HG02884 (cell line): ENCODE measurements at regions not wholly inside any gene's neighbourhood (a gene's known extent, or its start where the extent isn't known, plus 50 kb on each side); places are given as distances from the start of the nearest gene placed in this dataset.

Experiments
- ATAC-seq: cut with Tn5 transposase; IDR thresholded peaks from one replicate; pipeline ENCODE4 v1.9.1; 2021; ENCODE audit warnings: mild to moderate bottlenecking, moderate library complexity; ENCODE audit not compliant: unreplicated experiment

- no peak for ATAC-seq
Measured at GRCh38 chr20:60867589-60867988, 384.5 kb upstream of the CDH4 start.

GRCh38 chr20:60868316-60868891, 383.7 kb upstream of the CDH4 start:
- ATAC-seq = no peak

GRCh38 chr20:60869087-60869486, 383.0 kb upstream of the CDH4 start:
- no peak for ATAC-seq

DNA sequence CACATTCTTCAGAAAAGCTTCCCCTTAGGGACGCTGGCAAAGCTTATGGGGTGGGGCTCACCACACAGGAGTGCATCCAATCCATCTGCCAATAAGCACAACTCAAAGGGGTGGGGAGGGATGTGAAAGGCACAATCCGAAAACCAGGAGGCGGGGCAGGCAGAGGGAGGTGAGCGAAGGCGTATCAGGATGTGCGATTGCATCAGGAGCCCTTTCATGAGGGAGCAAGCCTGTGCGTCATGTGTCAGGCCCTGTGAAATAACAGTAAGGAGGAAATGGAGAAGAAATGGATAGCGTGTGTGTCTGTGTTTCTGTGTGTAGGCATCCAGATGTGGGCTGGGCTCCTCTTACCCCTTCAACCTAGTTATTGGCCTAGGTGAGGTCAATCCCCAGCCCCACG, 382.4 kb upstream of the CDH4 start:
- ATAC-seq = no peak

GRCh38 chr20:60870040-60870439, 382.0 kb upstream of the CDH4 start:
- ATAC-seq = no peak

- ATAC-seq = no peak
Measured at GRCh38 chr20:60872224-60872623, 379.8 kb upstream of the CDH4 start.

GRCh38 chr20:60877071-60877857, 374.8 kb upstream of the CDH4 start:
- no peak for ATAC-seq

- no peak for ATAC-seq
Measured at GRCh38 chr20:60882836-60883235, 369.2 kb upstream of the CDH4 start.

GRCh38 chr20:60883496-60883895, 368.6 kb upstream of the CDH4 start:
- ATAC-seq = no peak

GRCh38 chr20:60884277-60884676, 367.8 kb upstream of the CDH4 start:
- no peak for ATAC-seq

DNA sequence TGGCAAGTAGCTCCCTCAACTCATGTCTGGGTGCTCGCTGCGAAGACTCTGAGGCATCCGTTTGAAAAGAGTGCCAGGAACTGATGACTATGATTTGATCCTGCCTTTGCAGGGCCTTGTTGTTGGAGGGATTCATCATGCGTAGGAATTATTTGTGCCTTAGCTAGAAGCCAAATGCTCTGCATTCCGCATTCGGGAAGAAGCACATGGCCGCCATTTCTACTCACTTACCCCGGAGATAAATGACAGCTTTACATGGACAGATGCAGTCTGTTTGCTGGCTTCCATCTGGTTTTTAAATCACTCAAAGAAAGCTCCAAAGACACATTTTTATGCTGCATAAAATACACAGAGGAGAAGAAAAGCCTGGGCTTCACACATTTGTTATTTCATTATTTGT, 363.3 kb upstream of the CDH4 start:
- no peak for ATAC-seq

DNA sequence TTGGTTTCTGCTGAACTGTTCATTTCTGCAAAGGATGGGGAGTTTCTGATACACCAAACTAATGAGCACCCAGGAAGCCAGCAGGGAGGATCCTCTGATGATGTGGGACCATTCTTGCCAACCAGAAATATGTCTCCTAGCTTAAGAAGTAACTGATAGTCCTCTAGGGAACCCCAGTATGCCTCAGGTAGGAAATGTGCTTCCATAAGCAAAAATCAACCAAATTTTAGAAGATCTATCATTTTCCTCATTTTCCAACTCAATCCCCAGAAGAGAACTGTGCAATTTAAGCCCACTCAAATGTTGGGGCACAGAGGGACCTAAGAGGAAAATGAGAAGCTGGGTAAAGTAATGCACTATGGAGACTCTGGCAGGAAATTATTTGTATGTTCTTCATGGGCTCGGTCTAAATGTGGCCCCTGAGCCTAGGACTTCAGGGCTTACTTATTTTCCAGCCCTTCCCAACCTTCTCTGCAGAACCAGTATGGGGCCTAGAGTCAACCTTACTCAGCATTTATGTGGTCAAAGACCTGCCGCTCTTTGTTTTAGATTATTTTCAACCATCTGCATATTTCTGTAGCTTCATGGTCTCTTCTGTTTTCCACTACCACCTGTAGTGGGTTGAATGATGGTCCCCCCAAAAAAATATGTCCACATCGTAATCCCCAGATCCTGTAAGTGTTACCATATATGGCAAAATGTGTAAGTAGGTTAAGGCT, 359.8 kb upstream of the CDH4 start:
- ATAC-seq = no peak

DNA sequence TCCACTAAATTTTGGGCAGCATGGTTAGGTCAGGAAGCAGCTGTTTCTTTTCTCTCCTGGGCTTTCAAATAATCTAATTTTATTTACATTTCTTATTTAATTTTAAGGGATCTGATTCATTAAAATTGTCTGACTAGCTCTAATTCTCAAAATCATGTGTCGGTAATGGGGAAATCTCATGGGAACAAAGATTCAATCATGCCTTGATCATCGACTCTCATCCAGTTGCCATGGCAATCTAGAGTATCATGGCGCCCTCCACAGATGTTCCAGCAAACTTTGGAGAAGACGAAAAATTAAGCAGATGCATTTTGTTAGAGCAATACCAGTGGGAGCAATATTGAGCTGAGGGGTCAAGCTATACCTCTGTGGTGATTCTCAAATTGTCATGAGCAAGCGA, 358.0 kb upstream of the CDH4 start:
- ATAC-seq = no peak

DNA sequence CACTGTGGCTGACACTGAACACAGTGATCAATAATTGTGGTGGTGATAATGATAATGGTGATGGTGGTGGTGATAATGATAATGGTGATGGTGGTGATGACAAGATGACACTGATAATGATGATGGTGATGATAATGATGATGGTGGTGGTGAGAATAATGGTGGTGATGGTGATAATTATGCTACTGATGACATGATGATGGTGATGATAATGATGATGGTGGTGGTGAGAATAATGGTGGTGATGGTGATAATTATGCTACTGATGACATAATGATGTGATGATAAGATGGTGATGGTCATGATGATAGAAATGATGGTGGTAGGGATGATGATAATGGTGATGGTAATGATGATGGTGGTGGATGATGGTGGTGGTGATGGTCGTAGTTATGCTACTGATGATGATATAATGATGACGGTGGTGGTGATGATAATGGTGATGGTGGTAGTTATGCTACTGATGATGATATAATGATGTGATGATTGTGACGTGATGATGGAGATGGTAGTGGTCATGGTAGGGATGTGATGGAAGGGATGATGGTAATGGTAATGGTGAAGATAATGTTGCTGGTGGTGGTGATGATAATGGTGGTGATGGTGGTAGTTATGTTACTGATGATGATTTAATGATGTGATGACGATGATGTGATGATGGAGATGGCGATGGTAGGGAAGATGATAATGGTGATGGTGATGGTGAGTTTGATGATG, 356.5 kb upstream of the CDH4 start:
- ATAC-seq = no peak

- ATAC-seq = no peak
Measured at GRCh38 chr20:60897976-60898375, 354.1 kb upstream of the CDH4 start.

- ATAC-seq = no peak
Measured at GRCh38 chr20:60899320-60899719, 352.7 kb upstream of the CDH4 start.

DNA sequence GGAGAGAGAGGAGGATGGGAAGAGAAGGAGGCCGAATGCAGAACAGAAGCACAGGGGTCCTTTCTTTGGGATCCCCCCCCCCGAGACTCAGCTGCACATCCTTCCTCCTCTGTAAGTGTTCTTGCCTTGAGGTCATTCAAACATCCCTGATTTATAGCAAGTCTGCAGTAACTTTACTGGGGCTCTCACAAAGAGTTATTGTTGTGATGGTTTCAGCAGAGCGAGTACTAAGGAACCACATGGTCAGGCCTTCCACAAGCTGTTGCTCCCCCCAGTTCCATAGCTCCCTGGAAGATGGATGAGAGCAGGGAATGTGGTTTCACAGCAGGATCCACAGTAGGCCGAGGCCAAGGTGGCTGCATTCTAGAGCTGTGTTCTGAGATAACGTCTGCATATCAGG, 351.4 kb upstream of the CDH4 start:
- ATAC-seq = no peak

- ATAC-seq = no peak
Measured at GRCh38 chr20:60901831-60902230, 350.2 kb upstream of the CDH4 start.

- ATAC-seq = no peak
Measured at GRCh38 chr20:60903325-60903971, 348.6 kb upstream of the CDH4 start.

DNA sequence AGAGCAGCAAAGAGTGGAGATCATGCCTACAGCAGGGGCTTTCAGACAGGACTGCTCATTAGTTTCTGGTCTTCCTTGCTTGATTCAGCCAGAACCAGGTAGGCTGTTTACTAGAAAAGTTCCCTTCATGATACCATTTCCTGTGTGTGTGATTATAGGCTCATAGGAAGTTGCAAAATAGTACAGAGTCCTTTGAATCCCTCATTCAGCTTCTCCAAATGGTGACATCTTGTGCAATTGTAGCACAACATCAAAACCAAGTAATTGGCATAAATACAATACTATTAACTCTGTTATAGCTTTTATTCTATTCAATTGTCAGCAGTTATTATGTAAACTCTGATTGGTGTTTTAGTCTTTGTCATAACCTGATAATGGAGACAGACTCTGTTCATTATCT, 347.3 kb upstream of the CDH4 start:
- ATAC-seq = no peak

- no peak for ATAC-seq
Measured at GRCh38 chr20:60905919-60906318, 346.1 kb upstream of the CDH4 start.
